K562 (cell line): ENCODE measurements at regions not wholly inside any gene's neighbourhood (a gene's known extent, or its start where the extent isn't known, plus 50 kb on each side); places are given as distances from the start of the nearest gene placed in this dataset.
A peak's percentile ranks its signal among the peaks of the same experiment; 100 is the strongest.

ENCODE experiments used
- ATAC-seq: fragments of 200-7000 bp; cut with Tn5 transposase; 3 replicates; pipeline ENCODE4 v1.9.1; 2020; ENCODE audit warnings: moderate library complexity
- BruUV-seq: library from RNA; stranded (reverse); fragments of 400-500 nt; replicated peaks from 2 replicates; lab custom pipeline; 2021; lab: Mats Ljungman, UMichigan
- CTCF ChIA-PET: fragments of 300-600 bp; formaldehyde crosslinking; extraction: SDS; loops from one replicate; lab custom pipeline; 2021; ENCODE audit warnings: low intra/inter-chr PET ratio; lab: Yijun Ruan, JAX
- POLR2A ChIA-PET: fragments of 300-600, 350-650 bp; sonication (Branson Sonifier 250); formaldehyde crosslinking; extraction: SDS; loops from one replicate; lab custom pipeline; 2021; ENCODE audit warnings: antibody characterized with exemption, inconsistent platforms; lab: Yijun Ruan, JAX
- DNase-seq, 4 experiments: peaks; one replicate each; pipeline versions ENCODE4 v3.0.0 to v3.0.0-alpha.2; 2011 to 2018; ENCODE audit warnings: low spot score in 3 of 4, mixed read lengths in 3 of 4; ENCODE audit errors: extremely low read depth in 1 of 4
- FAIRE-seq: peaks from 2 replicates; lab custom pipeline; 2011; peaks lifted over from hg19 to GRCh38; lab: Jason Lieb, UNC
- H2AFZ ChIP-seq: 2 replicates; pipeline ENCODE4 v1.6.0; 2011; ENCODE audit warnings: low read depth, low read length, control low read depth, inconsistent platforms
- H3K27ac ChIP-seq: fragments of 200-600 bp; 3 replicates; pipeline ENCODE4 v1.8.0; 2011; ENCODE audit warnings: low read depth, mild to moderate bottlenecking, control low read depth, inconsistent platforms, low read length, moderate library complexity, mixed read lengths; ENCODE audit errors: extremely low read depth
- H3K27me3 ChIP-seq, 2 experiments: fragments of 300-600 bp in 1 of 2; 2 replicates in 1 of 2; 3 replicates in 1 of 2; pipeline versions ENCODE4 v1.6.0 to v1.8.0; 2011; ENCODE audit warnings: inconsistent platforms in 2 of 2, low read length in 2 of 2, mild to moderate bottlenecking in 1 of 2, mixed read lengths in 1 of 2, moderate library complexity in 1 of 2; ENCODE audit not compliant: control insufficient read depth in 2 of 2, insufficient read depth in 2 of 2
- H3K36me3 ChIP-seq: fragments of 300-600 bp; 3 replicates; pipeline ENCODE4 v1.8.0; 2011; ENCODE audit warnings: mild to moderate bottlenecking, low read length, inconsistent platforms; ENCODE audit not compliant: control insufficient read depth, insufficient read depth
- H3K4me1 ChIP-seq, 2 experiments: fragments of 200-600 bp in 1 of 2; replicated peaks in 1 of 2; 2 replicates in 1 of 2; 3 replicates in 1 of 2; pipeline versions ENCODE4 v1.5.1 to v1.8.0; 2011; ENCODE audit warnings: inconsistent platforms in 2 of 2, low read length in 2 of 2, mild to moderate bottlenecking in 1 of 2, mixed read lengths in 1 of 2, moderate library complexity in 1 of 2; ENCODE audit not compliant: control insufficient read depth in 2 of 2, insufficient read depth in 2 of 2
- H3K4me2 ChIP-seq: 2 replicates; pipeline ENCODE4 v1.6.1; 2011; ENCODE audit warnings: low read length, control low read depth, inconsistent platforms, mixed read lengths; ENCODE audit not compliant: insufficient read depth
- H3K4me3 ChIP-seq: fragments of 200-600 bp; sonication (generic), shearing (Covaris generic); 2 replicates; pipeline ENCODE4 v1.5.1; 2016; ENCODE audit warnings: control low read depth, inconsistent platforms
- H3K79me2 ChIP-seq: fragments of 200-600 bp; 3 replicates; pipeline ENCODE4 v1.8.0; 2011; ENCODE audit warnings: low read length, inconsistent platforms; ENCODE audit not compliant: control insufficient read depth, insufficient read depth
- H3K9ac ChIP-seq, 2 experiments: 2 replicates each; pipeline versions ENCODE4 v1.6.0 to v1.6.1; 2011; ENCODE audit warnings: low read depth in 2 of 2, low read length in 2 of 2, control low read depth in 1 of 2, inconsistent platforms in 1 of 2, mild to moderate bottlenecking in 1 of 2, mixed read lengths in 1 of 2; ENCODE audit not compliant: insufficient read depth in 1 of 2
- H3K9me1 ChIP-seq: one replicate; pipeline ENCODE4 v1.6.0; 2011; ENCODE audit warnings: inconsistent platforms, mild to moderate bottlenecking, low read length, moderate library complexity; ENCODE audit not compliant: control insufficient read depth, insufficient read depth
- H3K9me3 ChIP-seq: replicated peaks from 2 replicates; pipeline ENCODE4 v1.5.1; 2011; ENCODE audit warnings: low read depth, low read length, inconsistent platforms; ENCODE audit not compliant: control insufficient read depth, insufficient read depth
- H4K20me1 ChIP-seq: replicated peaks from 2 replicates; pipeline ENCODE4 v1.6.1; 2011; ENCODE audit warnings: low read length, inconsistent platforms, mixed read lengths; ENCODE audit not compliant: control insufficient read depth, insufficient read depth
- ADNP ChIP-seq: fragments of 200-800 bp; sonication (Bioruptor generic); IDR thresholded peaks from 2 replicates; pipeline ENCODE4 v1.6.1; 2016; ENCODE audit warnings: missing genetic modification characterization, missing compliant biosample characterization
- BHLHE40 ChIP-seq: IDR thresholded peaks from 2 replicates; pipeline ENCODE4 v1.6.1; 2011; ENCODE audit warnings: low read length, improper control_type of control experiment
- CHD4 ChIP-seq: fragments of 200-600 bp; sonication (generic); IDR thresholded peaks from 3 replicates; pipeline ENCODE4 v1.6.1; 2012; ENCODE audit warnings: low read depth, mild to moderate bottlenecking, mixed read lengths, low read length, inconsistent platforms; ENCODE audit not compliant: insufficient read depth, insufficient replicate concordance, poor library complexity, severe bottlenecking
- DEAF1 ChIP-seq: fragments of 450-650 bp; formaldehyde crosslinking; IDR thresholded peaks from 2 replicates; pipeline ENCODE4 v1.4.0; 2020; ENCODE audit warnings: mild to moderate bottlenecking, moderate library complexity
- ELF1 ChIP-seq: fragments of 200-800 bp; sonication (Bioruptor generic); IDR thresholded peaks from 2 replicates; pipeline ENCODE4 v1.6.1; 2016; ENCODE audit warnings: missing genetic modification characterization, missing compliant biosample characterization
- GATAD2B ChIP-seq: fragments of 450-650 bp; IDR thresholded peaks from 2 replicates; pipeline ENCODE4 v1.6.1; 2017; ENCODE audit warnings: mild to moderate bottlenecking, borderline replicate concordance
- JUND ChIP-seq, 2 experiments: IDR thresholded peaks; 2 replicates in 1 of 2; 3 replicates in 1 of 2; pipeline ENCODE4 v1.6.1; 2011; ENCODE audit warnings: borderline replicate concordance in 2 of 2, low read depth in 2 of 2, low read length in 2 of 2, improper control_type of control experiment in 1 of 2, missing biosample characterization in 1 of 2, missing genetic modification characterization in 1 of 2, missing genetic modification reagents in 1 of 2
- MYBL2 ChIP-seq, 2 experiments: fragments of 450-650 bp in 1 of 2; sonication (generic) in 1 of 2; formaldehyde crosslinking in 1 of 2; IDR thresholded peaks; 2 replicates each; pipeline versions ENCODE4 v1.6.1 to v1.8.1; 2017 to 2022; ENCODE audit warnings: borderline replicate concordance in 1 of 2, inconsistent platforms in 1 of 2, low read depth in 1 of 2, mild to moderate bottlenecking in 1 of 2, missing genetic modification reagents in 1 of 2, moderate library complexity in 1 of 2
- NR0B1 ChIP-seq: fragments of 450-650 bp; IDR thresholded peaks from one replicate; pipeline ENCODE4 v1.6.1; 2018; ENCODE audit warnings: mild to moderate bottlenecking, moderate library complexity; ENCODE audit not compliant: partially characterized antibody
- PHB2 ChIP-seq: fragments of 450-650 bp; IDR thresholded peaks from 2 replicates; pipeline ENCODE4 v1.6.1; 2017; ENCODE audit warnings: low read depth
- PHF20 ChIP-seq: fragments of 450-650 bp; IDR thresholded peaks from 2 replicates; pipeline ENCODE4 v1.6.1; 2018; ENCODE audit not compliant: partially characterized antibody
- SAP30 ChIP-seq: fragments of 200-600 bp; sonication (generic); IDR thresholded peaks from 2 replicates; pipeline ENCODE4 v1.6.1; 2012; ENCODE audit warnings: borderline replicate concordance, low read depth, mild to moderate bottlenecking, moderate library complexity, low read length, control low read depth, inconsistent platforms; ENCODE audit not compliant: insufficient read depth, poor library complexity, severe bottlenecking
- SMARCC2 ChIP-seq: fragments of 450-650 bp; IDR thresholded peaks from 2 replicates; pipeline ENCODE4 v1.6.1; 2017; ENCODE audit warnings: antibody characterized with exemption, moderate library complexity, mild to moderate bottlenecking, low read depth
- SOX6 ChIP-seq: fragments of 450-650 bp; IDR thresholded peaks from 2 replicates; pipeline ENCODE4 v1.6.1; 2014; ENCODE audit warnings: mild to moderate bottlenecking
- XRCC4 ChIP-seq: IDR thresholded peaks from one replicate; pipeline ENCODE4 v1.6.1; 2011; ENCODE audit not compliant: insufficient read depth, insufficient read length; ENCODE audit errors: extremely low read depth
- ZC3H8 ChIP-seq: fragments of 450-650 bp; IDR thresholded peaks from 2 replicates; pipeline ENCODE4 v1.6.1; 2017
- ZNF431 ChIP-seq: sonication (generic); formaldehyde crosslinking; IDR thresholded peaks from 2 replicates; pipeline ENCODE4 v1.8.0; 2022; ENCODE audit warnings: mild to moderate bottlenecking, missing genetic modification reagents
- ZNF76 ChIP-seq: fragments of 250-450 bp; sonication (Bioruptor Pico); IDR thresholded peaks from 2 replicates; pipeline ENCODE4 v1.4.0; 2020; ENCODE audit warnings: mild to moderate bottlenecking, moderate library complexity, borderline replicate concordance
- WGBS: fragments of 100-300 bp; shearing (Covaris generic); methylation state at CpG from one replicate; pipeline ENCODE4 v1.1.6; 2016; ENCODE audit warnings: low coverage, mixed read lengths; ENCODE audit not compliant: insufficient coverage; ENCODE audit errors: missing lambda C conversion rate; 5-methylcytosine and 5-hydroxymethylcytosine counted together
- in situ Hi-C: fragments of 300-500 bp; cut with MboI; formaldehyde crosslinking; loops from 4 replicates; pipeline ENCODE4 v1.15.0; 2018; ENCODE audit warnings: inconsistent platforms, mixed read lengths
- intact Hi-C: fragments of 100-400 bp; cut with micrococcal nuclease; formaldehyde crosslinking; loops from 2 replicates; pipeline ENCODE4 v1.14.2; 2022

- no peak for TF ChIP-seq ZNF76 (CRISPR knock-in tag)
- 0 out of 2 replicates have a peak, but pooled peaks have one; percentile 30 for TF ChIP-seq GATAD2B
- no peak for TF ChIP-seq PHB2
- no peak for TF ChIP-seq SMARCC2
- TF ChIP-seq JUND (IDR thresholded peaks at IDR 0.05; ENCODE audit: borderline replicate concordance, low read depth, low read length) = peak; percentile 27; the same call in 1 of the 2 replicates
- no peak; the same call in 2 of the 3 replicates for TF ChIP-seq JUND (tag; IDR thresholded peaks at IDR 0.05; ENCODE audit: borderline replicate concordance, low read depth, low read length)
- TF ChIP-seq, all 486 proteins: peak for 28
Measured at GRCh38 chr12:28110329-28110728, 79.9 kb upstream of the CCDC91 start (continued).

GRCh38 chr12:28114488-28114887 is 75.8 kb upstream of the CCDC91 start:
- Histone ChIP-seq H3K4me3 (no peak overlapping the region), H3K27me3 (no peaks in the 10 kb centered on the region), H3K79me2 (no peaks in the 10 kb centered on the region), H3K4me2 (no peak overlapping the region), H2AFZ (peak overlapping the region; percentile 55; the same call in 1 of the 2 replicates), H3K36me3 (no peaks in the 10 kb centered on the region), H3K9ac (no peak overlapping the region), H3K27ac (no peak overlapping the region), H3K4me1 (peaks cover 0 to 6% of the 10 kb centered on the region in 2 experiments; a peak in 2 of 5 replicates), H3K9me3 (no peaks in the 10 kb centered on the region), H4K20me1 (no peaks in the 10 kb centered on the region), H3K9me1 (no peaks in the 10 kb centered on the region)
- CTCF ChIA-PET = no interaction called here
- WGBS = 64% methylated on average over 2 of the region's 2 CpGs
- in situ Hi-C loops (no loop called here), intact Hi-C loops (no loop called here)
- BruUV-seq = no TSS peak
- FAIRE-seq (no peak), DNase-seq (no peak), ATAC-seq (no peak)
- POLR2A ChIA-PET = no interaction called here
- no peak for TF ChIP-seq XRCC4
- TF ChIP-seq SAP30 = no peak
- TF ChIP-seq DEAF1 (CRISPR knock-in tag) = no peak
- TF ChIP-seq ADNP (tag) = no peak
- no peak for TF ChIP-seq SOX6
- TF ChIP-seq ZNF431 (CRISPR knock-in tag) = no peak
- TF ChIP-seq NR0B1 = no peak
- TF ChIP-seq BHLHE40 = no peak
- TF ChIP-seq ELF1 = no peak
- no peak for TF ChIP-seq MYBL2 (IDR thresholded peaks at IDR 0.05; ENCODE audit: low read depth)
- no peak for TF ChIP-seq MYBL2 (CRISPR knock-in tag; IDR thresholded peaks at IDR 0.05; ENCODE audit: borderline replicate concordance)
- no peak for TF ChIP-seq CHD4
- TF ChIP-seq PHF20 = no peak
- TF ChIP-seq ZC3H8 = no peak
